T-helper 2 cell treated with Interferon-gamma antibody and Interleukin-4, amounts not matched to agents 5 μg/mL and 100 μg/mL, for 36 hours (primary cell): ENCODE measurements at regions not wholly inside any gene's neighbourhood (a gene's known extent, or its start where the extent isn't known, plus 50 kb on each side); places are given as distances from the start of the nearest gene placed in this dataset.

Experiments used
- DNase-seq: peaks from one replicate; pipeline ENCODE4 v3.0.0; 2021; ENCODE audit warnings: low spot score
- H3K27ac Mint-ChIP-seq: one replicate; pipeline ENCODE4 v1.8.0; 2021; ENCODE audit warnings: mild to moderate bottlenecking, mixed read lengths
- H3K27me3 Mint-ChIP-seq: one replicate; pipeline ENCODE4 v1.8.0; 2021; ENCODE audit warnings: low read depth, mixed read lengths
- H3K36me3 Mint-ChIP-seq: one replicate; pipeline ENCODE4 v1.8.0; 2021; ENCODE audit warnings: low read depth, mixed read lengths
- H3K4me1 Mint-ChIP-seq: one replicate; pipeline ENCODE4 v1.8.0; 2021; ENCODE audit warnings: low read depth, mixed read lengths
- H3K4me3 Mint-ChIP-seq: one replicate; pipeline ENCODE4 v1.8.0; 2022; ENCODE audit warnings: mild to moderate bottlenecking, moderate library complexity, mixed read lengths
- H3K9me3 Mint-ChIP-seq: one replicate; pipeline ENCODE4 v1.8.0; 2021; ENCODE audit warnings: mixed read lengths

- Mint-ChIP-seq H3K27me3 (no peaks in the 10 kb centered on the region), H3K4me1 (no peaks in the 10 kb centered on the region), H3K4me3 (no peak overlapping the region), H3K36me3 (no peaks in the 10 kb centered on the region), H3K9me3 (peaks cover 4% of the 10 kb centered on the region), H3K27ac (no peak overlapping the region)
- no peak for DNase-seq
Measured at GRCh38 chr10:10101106-10101505, 916.6 kb upstream of the CELF2 start.

- no peak overlapping the region for H3K4me3 Mint-ChIP-seq
- H3K9me3 Mint-ChIP-seq: no peaks in the 10 kb centered on the region
- H3K36me3 Mint-ChIP-seq: no peaks in the 10 kb centered on the region
- no peak for DNase-seq
- no peaks in the 10 kb centered on the region for H3K4me1 Mint-ChIP-seq
- no peaks in the 10 kb centered on the region for H3K27me3 Mint-ChIP-seq
- H3K27ac Mint-ChIP-seq: no peak overlapping the region
Measured at GRCh38 chr10:10110844-10111490, 906.7 kb upstream of the CELF2 start.

GRCh38 chr10:10118131-10118530 is 899.5 kb upstream of the CELF2 start:
- no peaks in the 10 kb centered on the region for H3K4me1 Mint-ChIP-seq
- no peaks in the 10 kb centered on the region for H3K36me3 Mint-ChIP-seq
- no peak overlapping the region for H3K4me3 Mint-ChIP-seq
- peaks cover 4% of the 10 kb centered on the region for H3K9me3 Mint-ChIP-seq
- no peak for DNase-seq
- H3K27ac Mint-ChIP-seq: no peak overlapping the region
- H3K27me3 Mint-ChIP-seq: no peaks in the 10 kb centered on the region

- Mint-ChIP-seq H3K4me3 (no peak overlapping the region), H3K27me3 (no peaks in the 10 kb centered on the region), H3K9me3 (peaks cover 4% of the 10 kb centered on the region), H3K36me3 (no peaks in the 10 kb centered on the region), H3K4me1 (no peaks in the 10 kb centered on the region), H3K27ac (no peak overlapping the region)
- no peak for DNase-seq
Measured at GRCh38 chr10:10120671-10121070, 897.0 kb upstream of the CELF2 start.

GRCh38 chr10:10125676-10126075 is 892.0 kb upstream of the CELF2 start:
- H3K4me1 Mint-ChIP-seq: no peaks in the 10 kb centered on the region
- no peaks in the 10 kb centered on the region for H3K27me3 Mint-ChIP-seq
- no peak overlapping the region for H3K27ac Mint-ChIP-seq
- no peak for DNase-seq
- no peaks in the 10 kb centered on the region for H3K9me3 Mint-ChIP-seq
- H3K36me3 Mint-ChIP-seq: no peaks in the 10 kb centered on the region
- H3K4me3 Mint-ChIP-seq: no peak overlapping the region

- H3K36me3 Mint-ChIP-seq: no peaks in the 10 kb centered on the region
- H3K4me1 Mint-ChIP-seq: no peaks in the 10 kb centered on the region
- H3K9me3 Mint-ChIP-seq: no peaks in the 10 kb centered on the region
- H3K4me3 Mint-ChIP-seq: no peak overlapping the region
- DNase-seq: no peak
- H3K27ac Mint-ChIP-seq: no peak overlapping the region
- H3K27me3 Mint-ChIP-seq: no peaks in the 10 kb centered on the region
Measured at GRCh38 chr10:10126218-10126617, 891.5 kb upstream of the CELF2 start.

- no peak for DNase-seq
- Mint-ChIP-seq H3K27ac (no peak overlapping the region), H3K9me3 (no peaks in the 10 kb centered on the region), H3K36me3 (no peaks in the 10 kb centered on the region), H3K4me3 (no peak overlapping the region), H3K27me3 (no peaks in the 10 kb centered on the region), H3K4me1 (no peaks in the 10 kb centered on the region)
Measured at GRCh38 chr10:10128387-10128786, 889.3 kb upstream of the CELF2 start.

GRCh38 chr10:10130686-10131085 is 887.0 kb upstream of the CELF2 start:
- Mint-ChIP-seq H3K27ac (no peak overlapping the region), H3K36me3 (no peaks in the 10 kb centered on the region), H3K4me3 (no peak overlapping the region), H3K4me1 (no peaks in the 10 kb centered on the region), H3K9me3 (no peaks in the 10 kb centered on the region), H3K27me3 (peaks cover 3% of the 10 kb centered on the region)
- DNase-seq: no peak

GRCh38 chr10:10132009-10132408 is 885.7 kb upstream of the CELF2 start:
- Mint-ChIP-seq H3K36me3 (no peaks in the 10 kb centered on the region), H3K9me3 (no peaks in the 10 kb centered on the region), H3K4me1 (no peaks in the 10 kb centered on the region), H3K4me3 (no peak overlapping the region), H3K27me3 (peaks cover 3% of the 10 kb centered on the region), H3K27ac (no peak overlapping the region)
- no peak for DNase-seq

- Mint-ChIP-seq H3K4me1 (peaks cover 2% of the 10 kb centered on the region), H3K27ac (no peak overlapping the region), H3K9me3 (no peaks in the 10 kb centered on the region), H3K36me3 (no peaks in the 10 kb centered on the region), H3K27me3 (peaks cover 3% of the 10 kb centered on the region), H3K4me3 (no peak overlapping the region)
- no peak for DNase-seq
Measured at GRCh38 chr10:10133281-10133680, 884.4 kb upstream of the CELF2 start.

GRCh38 chr10:10138685-10139084 is 879.0 kb upstream of the CELF2 start:
- H3K9me3 Mint-ChIP-seq: no peaks in the 10 kb centered on the region
- peaks cover 5% of the 10 kb centered on the region for H3K4me1 Mint-ChIP-seq
- peaks cover 3% of the 10 kb centered on the region for H3K27me3 Mint-ChIP-seq
- no peak for DNase-seq
- H3K27ac Mint-ChIP-seq: no peak overlapping the region
- no peaks in the 10 kb centered on the region for H3K36me3 Mint-ChIP-seq
- H3K4me3 Mint-ChIP-seq: peak overlapping the region; percentile 68

- DNase-seq: no peak
- Mint-ChIP-seq H3K27ac (no peak overlapping the region), H3K4me1 (peaks cover 5% of the 10 kb centered on the region), H3K4me3 (no peak overlapping the region), H3K36me3 (no peaks in the 10 kb centered on the region), H3K9me3 (no peaks in the 10 kb centered on the region), H3K27me3 (no peaks in the 10 kb centered on the region)
Measured at GRCh38 chr10:10141782-10142382, 875.8 kb upstream of the CELF2 start.

- no peaks in the 10 kb centered on the region for H3K4me1 Mint-ChIP-seq
Measured at GRCh38 chr10:10146604-10147003, 871.1 kb upstream of the CELF2 start.

GRCh38 chr10:10149899-10150298 is 867.8 kb upstream of the CELF2 start:
- H3K4me3 Mint-ChIP-seq: no peak overlapping the region
- no peak overlapping the region for H3K27ac Mint-ChIP-seq
- no peak for DNase-seq
- no peaks in the 10 kb centered on the region for H3K4me1 Mint-ChIP-seq
- no peaks in the 10 kb centered on the region for H3K36me3 Mint-ChIP-seq
- no peaks in the 10 kb centered on the region for H3K27me3 Mint-ChIP-seq
- no peaks in the 10 kb centered on the region for H3K9me3 Mint-ChIP-seq

More at GRCh38 chr10:10146604-10147003, 871.1 kb upstream of the CELF2 start:
- Mint-ChIP-seq H3K27me3 (no peaks in the 10 kb centered on the region), H3K4me3 (no peak overlapping the region), H3K36me3 (no peaks in the 10 kb centered on the region), H3K9me3 (no peaks in the 10 kb centered on the region), H3K27ac (no peak overlapping the region)
- DNase-seq: no peak
